ENCODE measurements at regions not wholly inside any gene's neighbourhood (a gene's known extent, or its start where the extent isn't known, plus 50 kb on each side); places are given as distances from the start of the nearest gene placed in this dataset.

DNA sequence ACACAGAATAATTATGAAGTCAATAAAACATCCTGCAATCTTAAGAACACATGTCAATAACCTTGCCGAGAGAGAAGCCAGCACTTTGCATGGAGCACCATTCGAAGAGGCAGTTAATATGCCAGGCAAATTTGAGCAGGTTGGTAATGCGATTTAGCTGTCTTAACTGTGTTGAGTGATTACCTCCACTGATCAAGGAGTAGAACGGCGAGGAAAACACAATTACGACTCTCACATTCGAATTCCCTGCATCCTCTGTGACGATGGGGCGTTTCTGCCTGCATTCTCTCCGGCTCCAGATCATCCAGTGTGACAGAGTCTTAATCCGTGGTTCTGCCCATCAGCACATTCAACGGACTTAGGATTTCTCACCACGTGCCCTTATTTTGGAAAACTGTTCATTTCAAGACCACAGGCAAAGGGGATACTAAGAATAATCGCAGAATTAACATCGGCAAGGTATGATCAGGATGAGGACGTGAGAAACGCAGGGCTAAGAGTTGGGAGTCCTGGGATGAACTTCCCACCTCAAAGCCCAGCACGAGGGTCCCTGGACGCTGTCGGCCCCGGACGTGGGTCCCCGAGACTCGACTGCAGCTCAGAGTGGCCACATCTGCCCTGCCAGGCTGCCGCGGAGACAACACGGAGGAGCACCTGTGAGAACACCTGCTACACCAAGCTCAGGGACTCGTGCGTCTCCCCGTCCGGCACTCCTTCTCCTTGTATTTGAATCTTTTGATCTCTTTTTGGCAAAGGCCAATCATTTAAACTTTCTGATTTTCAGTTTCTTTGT, 499.2 kb upstream of the SALL3 start:
- TF ChIP-seq EZH2phosphoT487 (IDR thresholded peaks at IDR 0.05; ENCODE audit: low read depth), result no peak
- TF ChIP-seq, protein P1, sequence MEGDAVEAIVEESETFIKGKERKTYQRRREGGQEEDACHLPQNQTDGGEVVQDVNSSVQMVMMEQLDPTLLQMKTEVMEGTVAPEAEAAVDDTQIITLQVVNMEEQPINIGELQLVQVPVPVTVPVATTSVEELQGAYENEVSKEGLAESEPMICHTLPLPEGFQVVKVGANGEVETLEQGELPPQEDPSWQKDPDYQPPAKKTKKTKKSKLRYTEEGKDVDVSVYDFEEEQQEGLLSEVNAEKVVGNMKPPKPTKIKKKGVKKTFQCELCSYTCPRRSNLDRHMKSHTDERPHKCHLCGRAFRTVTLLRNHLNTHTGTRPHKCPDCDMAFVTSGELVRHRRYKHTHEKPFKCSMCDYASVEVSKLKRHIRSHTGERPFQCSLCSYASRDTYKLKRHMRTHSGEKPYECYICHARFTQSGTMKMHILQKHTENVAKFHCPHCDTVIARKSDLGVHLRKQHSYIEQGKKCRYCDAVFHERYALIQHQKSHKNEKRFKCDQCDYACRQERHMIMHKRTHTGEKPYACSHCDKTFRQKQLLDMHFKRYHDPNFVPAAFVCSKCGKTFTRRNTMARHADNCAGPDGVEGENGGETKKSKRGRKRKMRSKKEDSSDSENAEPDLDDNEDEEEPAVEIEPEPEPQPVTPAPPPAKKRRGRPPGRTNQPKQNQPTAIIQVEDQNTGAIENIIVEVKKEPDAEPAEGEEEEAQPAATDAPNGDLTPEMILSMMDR (IDR thresholded peaks at IDR 0.05; ENCODE audit: low read depth, low read length), result no peak
- H3K79me2 ChIP-seq (ENCODE audit: low read length), result no peaks in the 10 kb centered on the region
- no peaks in the 10 kb centered on the region for H3K27me3 ChIP-seq (ENCODE audit: low read depth, low read length)
- H3K27ac ChIP-seq (ENCODE audit: low read length), result no peak overlapping the region
- H3K9ac ChIP-seq (ENCODE audit: low read length), result no peak overlapping the region
- H3K4me3 ChIP-seq (ENCODE audit: low read length), result no peak overlapping the region
- no peak overlapping the region for H3K4me2 ChIP-seq (ENCODE audit: low read length)
- H3K4me1 ChIP-seq (ENCODE audit: low read length), result no peaks in the 10 kb centered on the region
- H4K20me1 ChIP-seq (ENCODE audit: insufficient read depth, low read length), result no peaks in the 10 kb centered on the region
- peaks cover 3% of the 10 kb centered on the region; the same call in 1 of the 2 replicates for H3K9me3 ChIP-seq (ENCODE audit: insufficient read depth, low read length)
- no peaks in the 10 kb centered on the region for H3K36me3 ChIP-seq (replicated peaks; ENCODE audit: low read depth, low read length)
- no peak overlapping the region for H2AFZ ChIP-seq (ENCODE audit: low read depth, low read length)

DNA sequence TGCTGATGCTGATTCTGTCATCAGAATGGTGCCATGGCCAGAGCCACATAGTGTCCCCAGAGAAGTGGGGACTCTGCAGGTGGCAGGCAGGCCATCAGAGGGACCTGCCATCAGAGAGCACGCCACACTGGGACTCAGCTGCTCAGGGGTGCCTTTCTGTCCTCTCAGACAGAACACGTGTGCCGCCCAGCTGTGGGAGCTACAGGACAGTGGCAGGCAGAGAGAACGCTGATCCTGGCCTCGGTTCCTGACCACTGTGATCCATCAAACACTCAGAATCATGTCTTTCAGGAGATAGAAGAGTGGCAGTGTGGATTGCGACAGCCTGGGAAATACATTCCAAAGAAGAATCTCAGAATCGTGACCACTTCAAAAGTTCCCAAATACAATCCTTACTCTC, 497.2 kb upstream of the SALL3 start:
- H4K20me1 ChIP-seq (ENCODE audit: insufficient read depth, low read length), result no peaks in the 10 kb centered on the region
- no peak overlapping the region for H3K27ac ChIP-seq (ENCODE audit: low read length)
- H3K9me3 ChIP-seq (ENCODE audit: insufficient read depth, low read length), result peaks cover 3% of the 10 kb centered on the region; the same call in 1 of the 2 replicates
- no peaks in the 10 kb centered on the region for H3K36me3 ChIP-seq (replicated peaks; ENCODE audit: low read depth, low read length)
- H3K79me2 ChIP-seq (ENCODE audit: low read length), result no peaks in the 10 kb centered on the region
- no peak overlapping the region for H3K9ac ChIP-seq (ENCODE audit: low read length)
- H2AFZ ChIP-seq (ENCODE audit: low read depth, low read length), result no peak overlapping the region
- H3K4me1 ChIP-seq (ENCODE audit: low read length), result no peaks in the 10 kb centered on the region
- H3K27me3 ChIP-seq (ENCODE audit: low read depth, low read length), result no peaks in the 10 kb centered on the region
- TF ChIP-seq, protein P1 (IDR thresholded peaks at IDR 0.05; ENCODE audit: low read depth, low read length), result no peak
- no peak for TF ChIP-seq EZH2phosphoT487 (IDR thresholded peaks at IDR 0.05; ENCODE audit: low read depth)
- no peak overlapping the region for H3K4me2 ChIP-seq (ENCODE audit: low read length)
- no peak overlapping the region for H3K4me3 ChIP-seq (ENCODE audit: low read length)

DNA sequence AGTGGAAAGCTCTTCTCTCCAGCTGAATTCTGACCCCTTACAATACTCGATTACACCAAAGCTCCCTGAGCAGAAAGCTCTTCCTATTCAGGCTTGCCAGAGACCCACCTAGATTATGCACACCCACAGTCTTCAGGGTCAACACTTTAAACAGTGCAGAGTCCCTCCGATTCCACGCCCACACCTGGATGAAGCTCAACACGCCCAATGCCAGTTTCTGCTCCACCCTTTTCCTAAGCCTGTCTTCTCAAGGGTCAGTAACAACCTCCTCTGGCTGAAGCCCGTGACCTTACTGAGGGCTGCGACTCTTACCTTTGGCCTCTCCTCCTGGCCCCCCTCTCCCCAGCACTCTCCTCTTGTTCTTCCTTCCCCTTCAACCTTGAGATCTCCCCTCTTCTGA, 492.0 kb upstream of the SALL3 start:
- TF ChIP-seq, protein P1 (IDR thresholded peaks at IDR 0.05; ENCODE audit: low read depth, low read length), result no peak
- TF ChIP-seq EZH2phosphoT487 (IDR thresholded peaks at IDR 0.05; ENCODE audit: low read depth), result no peak
- Histone ChIP-seq H3K27ac (ENCODE audit: low read length) (no peak overlapping the region), H2AFZ (ENCODE audit: low read depth, low read length) (no peak overlapping the region), H3K4me3 (ENCODE audit: low read length) (no peak overlapping the region), H3K9ac (ENCODE audit: low read length) (no peak overlapping the region), H3K36me3 (replicated peaks; ENCODE audit: low read depth, low read length) (no peaks in the 10 kb centered on the region), H3K4me1 (ENCODE audit: low read length) (no peaks in the 10 kb centered on the region), H4K20me1 (ENCODE audit: insufficient read depth, low read length) (no peaks in the 10 kb centered on the region), H3K9me3 (ENCODE audit: insufficient read depth, low read length) (peaks cover 10% of the 10 kb centered on the region; the same call in 1 of the 2 replicates), H3K4me2 (ENCODE audit: low read length) (no peak overlapping the region), H3K27me3 (ENCODE audit: low read depth, low read length) (no peaks in the 10 kb centered on the region), H3K79me2 (ENCODE audit: low read length) (no peaks in the 10 kb centered on the region)

DNA sequence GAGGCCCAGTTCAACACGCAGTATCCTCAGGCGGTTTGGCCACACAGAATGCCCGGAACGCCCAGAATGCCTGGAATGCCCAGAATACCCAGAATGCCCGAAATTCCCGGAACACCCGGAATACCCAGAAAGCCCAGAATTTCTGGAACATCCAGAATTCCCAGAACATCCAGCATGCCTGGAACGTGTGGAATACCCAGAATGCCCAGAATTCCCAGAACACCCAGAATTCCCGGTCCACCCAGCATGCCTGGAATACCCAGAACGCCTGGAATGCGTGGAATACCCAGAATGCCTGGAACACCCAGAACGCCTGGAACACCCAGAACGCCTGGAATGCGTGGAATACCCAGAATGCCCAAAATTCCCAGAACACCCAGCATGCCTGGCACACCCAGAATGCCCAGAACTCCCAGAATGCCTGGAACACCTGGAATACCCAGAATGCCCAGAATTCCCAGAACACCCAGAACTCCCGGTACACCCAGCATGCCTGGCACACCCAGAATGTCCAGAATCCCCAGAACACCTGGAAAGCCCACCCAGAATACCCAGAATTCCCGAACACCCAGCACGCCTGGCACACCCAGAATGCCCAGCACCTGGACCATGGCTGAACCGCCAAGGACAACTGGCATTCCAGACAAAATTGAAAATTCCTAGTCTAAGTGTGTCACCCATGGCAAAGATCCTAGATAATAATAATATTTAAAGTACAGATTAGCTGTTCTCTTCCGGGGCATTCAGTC, 487.4 kb upstream of the SALL3 start:
- H3K4me3 ChIP-seq (ENCODE audit: low read length), result no peak overlapping the region
- peaks cover 17% of the 10 kb centered on the region for H3K9me3 ChIP-seq (ENCODE audit: insufficient read depth, low read length)
- no peaks in the 10 kb centered on the region for H4K20me1 ChIP-seq (ENCODE audit: insufficient read depth, low read length)
- H3K79me2 ChIP-seq (ENCODE audit: low read length), result no peaks in the 10 kb centered on the region
- H2AFZ ChIP-seq (ENCODE audit: low read depth, low read length), result no peak overlapping the region
- H3K27ac ChIP-seq (ENCODE audit: low read length), result no peak overlapping the region
- no peak overlapping the region for H3K9ac ChIP-seq (ENCODE audit: low read length)
- TF ChIP-seq EZH2phosphoT487 (IDR thresholded peaks at IDR 0.05; ENCODE audit: low read depth), result no peak
- TF ChIP-seq, protein P1 (IDR thresholded peaks at IDR 0.05; ENCODE audit: low read depth, low read length), result no peak
- H3K4me1 ChIP-seq (ENCODE audit: low read length), result no peaks in the 10 kb centered on the region
- H3K36me3 ChIP-seq (replicated peaks; ENCODE audit: low read depth, low read length), result no peaks in the 10 kb centered on the region
- H3K27me3 ChIP-seq (ENCODE audit: low read depth, low read length), result no peaks in the 10 kb centered on the region
- H3K4me2 ChIP-seq (ENCODE audit: low read length), result no peak overlapping the region
